ENCODE measurements at regions not wholly inside any gene's neighbourhood (a gene's known extent, or its start where the extent isn't known, plus 50 kb on each side); places are given as distances from the start of the nearest gene placed in this dataset.

DNA sequence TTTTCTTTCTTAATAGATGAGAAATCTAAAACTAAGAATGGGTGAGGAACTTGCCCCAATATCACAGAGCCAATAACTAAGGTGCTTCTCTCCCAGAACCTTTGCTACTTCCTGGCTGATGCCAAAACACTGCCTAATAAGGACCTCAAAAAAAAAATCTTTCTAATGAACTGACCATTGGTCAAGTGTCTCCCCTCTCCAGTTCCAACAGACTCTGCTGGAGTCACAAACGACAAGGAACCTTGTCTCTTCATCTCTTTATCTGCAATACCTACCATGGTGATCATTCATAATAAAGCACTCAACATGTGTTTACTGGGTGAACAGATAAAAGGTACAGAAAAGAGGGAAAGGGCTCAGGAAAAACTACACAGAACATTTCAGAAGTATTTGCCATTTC lies 197.4 kb downstream of the LTN1 start:
- Mint-ChIP-seq H3K9me3 (no peaks in the 10 kb centered on the region), H3K27me3 (ENCODE audit: low read depth) (no peaks in the 10 kb centered on the region), H3K36me3 (ENCODE audit: low read depth) (no peaks in the 10 kb centered on the region), H3K4me3 (no peak overlapping the region), H3K4me1 (peaks cover 8% of the 10 kb centered on the region), H3K27ac (ENCODE audit: unreplicated experiment) (peak overlapping the region; percentile 43)
- no peak for DNase-seq (ENCODE audit: low read depth, low spot score)
- TF ChIP-seq CTCF (conservative IDR thresholded peaks at IDR 0.05), result no peak

GRCh38 chr21:28794371-28794851 lies 198.3 kb downstream of the LTN1 start:
- H3K4me3 Mint-ChIP-seq, result no peak overlapping the region
- H3K9me3 Mint-ChIP-seq, result no peaks in the 10 kb centered on the region
- no peak overlapping the region for H3K27ac Mint-ChIP-seq (ENCODE audit: unreplicated experiment)
- H3K36me3 Mint-ChIP-seq (ENCODE audit: low read depth), result no peaks in the 10 kb centered on the region
- peaks cover 8% of the 10 kb centered on the region for H3K4me1 Mint-ChIP-seq
- no peak for DNase-seq (ENCODE audit: low read depth, low spot score)
- no peak for TF ChIP-seq CTCF (conservative IDR thresholded peaks at IDR 0.05)
- no peaks in the 10 kb centered on the region for H3K27me3 Mint-ChIP-seq (ENCODE audit: low read depth)

GRCh38 chr21:28793043-28793442 lies 199.6 kb downstream of the LTN1 start:
- H3K36me3 Mint-ChIP-seq (ENCODE audit: low read depth), result no peaks in the 10 kb centered on the region
- DNase-seq (ENCODE audit: low read depth, low spot score), result no peak
- TF ChIP-seq CTCF (conservative IDR thresholded peaks at IDR 0.05), result peak; percentile 34
- no peaks in the 10 kb centered on the region for H3K9me3 Mint-ChIP-seq
- H3K27me3 Mint-ChIP-seq (ENCODE audit: low read depth), result no peaks in the 10 kb centered on the region
- peaks cover 8% of the 10 kb centered on the region for H3K4me1 Mint-ChIP-seq
- H3K4me3 Mint-ChIP-seq, result no peak overlapping the region
- no peak overlapping the region for H3K27ac Mint-ChIP-seq (ENCODE audit: unreplicated experiment)

DNA sequence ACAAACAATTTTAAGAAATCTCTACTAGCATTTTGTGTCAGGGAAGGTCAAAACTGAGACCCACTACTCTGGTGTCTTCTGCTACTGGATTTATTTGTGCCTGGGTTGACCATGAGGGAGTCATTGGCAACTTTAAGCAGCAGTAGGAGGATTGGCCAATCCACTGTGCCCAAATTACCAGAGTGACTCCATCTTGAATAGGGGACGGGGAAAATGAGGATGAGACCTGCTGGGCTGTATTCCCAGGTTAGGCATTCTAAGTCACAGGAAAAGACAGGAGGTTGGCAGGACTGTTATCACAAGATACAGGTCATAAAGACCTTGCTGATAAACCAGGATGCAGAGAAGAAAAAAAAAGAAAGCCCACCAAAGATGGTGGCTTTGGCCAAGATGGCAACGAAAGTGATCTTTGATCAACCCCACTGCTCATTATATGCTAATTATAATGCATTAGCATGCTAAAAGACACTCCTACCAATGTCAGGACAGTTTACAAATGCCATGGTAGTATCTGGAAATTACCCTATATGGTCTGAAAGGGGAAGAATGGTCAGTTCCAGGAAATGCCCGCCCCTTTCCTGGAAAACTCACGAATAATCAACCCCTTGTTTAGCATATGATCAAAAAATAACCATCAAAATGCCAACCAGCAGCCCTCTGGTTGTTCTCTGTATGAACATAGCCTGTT lies 200.9 kb downstream of the LTN1 start:
- Mint-ChIP-seq H3K27ac (ENCODE audit: unreplicated experiment) (no peak overlapping the region), H3K27me3 (ENCODE audit: low read depth) (no peaks in the 10 kb centered on the region), H3K36me3 (ENCODE audit: low read depth) (no peaks in the 10 kb centered on the region), H3K4me3 (no peak overlapping the region), H3K4me1 (peaks cover 8% of the 10 kb centered on the region), H3K9me3 (no peaks in the 10 kb centered on the region)
- TF ChIP-seq CTCF (conservative IDR thresholded peaks at IDR 0.05), result no peak
- DNase-seq (ENCODE audit: low read depth, low spot score), result no peak

DNA sequence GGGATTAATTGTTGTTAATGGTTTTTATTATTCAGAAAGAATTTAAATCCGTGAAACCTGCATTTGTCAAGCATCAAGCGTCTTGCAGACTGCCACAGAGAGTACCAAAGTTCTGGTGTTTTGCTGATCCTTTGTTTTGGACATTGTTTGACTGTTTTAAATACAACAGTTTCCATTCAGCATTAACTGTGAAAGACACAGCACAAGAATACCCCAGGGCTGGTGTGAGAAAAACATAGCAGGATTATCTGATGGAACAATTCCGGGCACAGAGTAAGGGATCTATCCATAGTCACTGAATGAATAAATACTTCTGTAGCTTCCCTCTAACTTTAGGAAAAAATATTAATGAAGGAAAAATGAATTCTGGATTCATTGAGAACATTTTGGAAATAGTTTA lies 202.3 kb downstream of the LTN1 start:
- Mint-ChIP-seq H3K4me1 (peaks cover 8% of the 10 kb centered on the region), H3K27me3 (ENCODE audit: low read depth) (no peaks in the 10 kb centered on the region), H3K27ac (ENCODE audit: unreplicated experiment) (no peak overlapping the region)

More for the DNA sequence above, 202.3 kb downstream of the LTN1 start:
- Mint-ChIP-seq H3K4me3 (no peak overlapping the region), H3K36me3 (ENCODE audit: low read depth) (no peaks in the 10 kb centered on the region), H3K9me3 (peaks cover 2% of the 10 kb centered on the region)
- no peak for DNase-seq (ENCODE audit: low read depth, low spot score)
- no peak for TF ChIP-seq CTCF (conservative IDR thresholded peaks at IDR 0.05)

Measured in neural crest cell (in vitro differentiated cells).